PC-3 (cell line): ENCODE measurements at regions not wholly inside any gene's neighbourhood (a gene's known extent, or its start where the extent isn't known, plus 50 kb on each side); places are given as distances from the start of the nearest gene placed in this dataset.

Experiments
- ATAC-seq: fragments of 200-7000 bp; cut with Tn5 transposase; 2 replicates; pipeline ENCODE4 v1.9.1; 2020; ENCODE audit warnings: mild to moderate bottlenecking, moderate library complexity
- BruUV-seq: library from RNA; stranded (reverse); fragments of 400-500 nt; replicated peaks from 2 replicates; lab custom pipeline; 2021; lab: Mats Ljungman, UMichigan
- CTCF ChIA-PET: fragments of 300-600 bp; sonication (Branson Sonifier 250); formaldehyde crosslinking; loops from one replicate; lab custom pipeline; 2022; ENCODE audit warnings: antibody characterized with exemption; lab: Charles Lee
- POLR2A ChIA-PET: fragments of 300-600 bp; sonication (Branson Sonifier 250); formaldehyde crosslinking; loops from one replicate; lab custom pipeline; 2022; ENCODE audit warnings: antibody characterized with exemption; ENCODE audit not compliant: unreplicated experiment; lab: Charles Lee
- DNase-seq: peaks from one replicate; pipeline ENCODE4 v3.0.0-alpha.2; 2015
- H2AFZ ChIP-seq: fragments of 300-600 bp; sonication (generic); 2 replicates; pipeline ENCODE4 v1.6.0; 2016; ENCODE audit warnings: antibody characterized with exemption, low read length
- H3F3A ChIP-seq: fragments of 300-600 bp; sonication (generic); one replicate; pipeline ENCODE4 v1.6.0; 2017; ENCODE audit warnings: antibody characterized with exemption, low read length, control low read depth, mild to moderate bottlenecking; ENCODE audit not compliant: unreplicated experiment
- H3K27ac ChIP-seq: fragments of 300-600 bp; sonication (generic); 2 replicates; pipeline ENCODE4 v1.5.1; 2016; ENCODE audit warnings: mild to moderate bottlenecking, low read length
- H3K27me3 ChIP-seq: fragments of 300-600 bp; sonication (generic); 2 replicates; pipeline ENCODE4 v1.6.1; 2016; ENCODE audit warnings: low read length, mixed read lengths
- H3K36me3 ChIP-seq: fragments of 300-600 bp; sonication (generic); 2 replicates; pipeline ENCODE4 v1.6.1; 2016; ENCODE audit warnings: low read depth, mixed run types, low read length, mixed read lengths
- H3K4me1 ChIP-seq: fragments of 300-600 bp; sonication (generic); 2 replicates; pipeline ENCODE4 v1.5.1; 2016; ENCODE audit warnings: low read length; ENCODE audit not compliant: insufficient read depth
- H3K4me2 ChIP-seq: fragments of 300-600 bp; sonication (generic); 2 replicates; pipeline ENCODE4 v1.6.0; 2016; ENCODE audit warnings: low read length
- H3K4me3 ChIP-seq: fragments of 300-600 bp; sonication (generic); 2 replicates; pipeline ENCODE4 v1.5.1; 2016; ENCODE audit warnings: mild to moderate bottlenecking, low read length, mixed read lengths
- H3K79me2 ChIP-seq: fragments of 300-600 bp; sonication (generic); 2 replicates; pipeline ENCODE4 v1.6.1; 2017; ENCODE audit warnings: low read length, mixed read lengths
- H3K9ac ChIP-seq: fragments of 300-600 bp; sonication (generic); 2 replicates; pipeline ENCODE4 v1.6.0; 2016; ENCODE audit warnings: mild to moderate bottlenecking, low read length
- H3K9me2 ChIP-seq: fragments of 300-600 bp; sonication (generic); replicated peaks from 2 replicates; pipeline ENCODE4 v1.6.1; 2016; ENCODE audit warnings: mixed run types, low read length, mixed read lengths
- H3K9me3 ChIP-seq: fragments of 300-600 bp; sonication (generic); 2 replicates; pipeline ENCODE4 v1.6.1; 2016; ENCODE audit warnings: low read length, mixed read lengths
- H4K20me1 ChIP-seq: fragments of 300-600 bp; sonication (generic); 2 replicates; pipeline ENCODE4 v1.6.1; 2016; ENCODE audit warnings: low read length, mixed read lengths
- EZH2 ChIP-seq: fragments of 300-600 bp; sonication (generic); IDR thresholded peaks from one replicate; pipeline ENCODE4 v1.6.1; 2017; ENCODE audit warnings: antibody characterized with exemption, mild to moderate bottlenecking, low read length; ENCODE audit not compliant: unreplicated experiment
- EZH2phosphoT487 ChIP-seq: fragments of 300-600 bp; sonication (generic); IDR thresholded peaks from 2 replicates; pipeline ENCODE4 v1.6.1; 2018; ENCODE audit warnings: mild to moderate bottlenecking, antibody characterized with exemption, low read length, borderline replicate concordance
- intact Hi-C: fragments of 100-400 bp; cut with micrococcal nuclease; formaldehyde crosslinking; loops from 2 replicates; pipeline ENCODE4 v1.9.0; 2023
- TF ChIP-seq, protein P1 (sequence below): fragments of 300-600 bp; sonication (generic); conservative IDR thresholded peaks from 2 replicates; pipeline ENCODE4 v1.5.1; 2017; ENCODE audit warnings: antibody characterized with exemption, low read depth, mild to moderate bottlenecking, low read length

DNA sequence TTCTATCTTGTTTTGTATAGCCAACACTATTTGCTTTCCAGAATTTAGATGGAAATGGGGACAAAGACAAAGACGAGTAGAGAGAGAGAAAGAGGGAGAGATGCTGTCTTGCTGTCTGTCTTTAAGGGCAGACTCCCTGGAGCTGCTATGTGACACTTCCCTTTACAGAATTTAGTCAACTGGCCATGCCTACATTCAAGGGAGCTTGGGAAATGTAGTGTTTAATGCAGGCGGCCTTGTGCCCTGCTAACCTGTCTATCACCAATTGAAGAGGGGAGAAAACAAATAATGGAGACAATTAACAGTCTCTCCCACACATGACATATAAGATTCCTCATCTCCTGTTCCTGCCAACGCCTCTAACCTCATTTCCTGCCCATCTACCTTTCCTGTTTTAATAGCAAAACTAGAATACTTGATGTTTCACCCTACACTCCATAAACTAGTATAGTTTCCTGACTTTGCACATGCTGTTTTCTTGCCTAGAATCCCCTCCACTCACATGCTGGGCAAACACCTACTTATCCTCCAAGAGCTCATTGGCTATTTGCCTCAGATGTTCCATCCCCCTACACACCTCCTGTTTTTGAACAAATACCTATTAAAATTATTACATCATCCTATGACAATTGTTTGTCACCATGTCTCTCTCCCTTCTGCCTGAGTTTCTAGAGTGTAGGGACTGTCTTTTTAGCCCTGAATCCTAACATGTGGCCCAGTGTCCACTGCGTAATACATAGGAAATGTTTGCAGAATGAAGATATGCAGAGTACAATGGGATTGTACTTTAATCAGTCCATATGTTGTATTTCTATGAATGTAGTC lies 117.2 kb downstream of the SLC25A24 start:
- no TSS peak for BruUV-seq
- CTCF ChIA-PET: no interaction called here
- peak; percentile 92 for ATAC-seq

DNA sequence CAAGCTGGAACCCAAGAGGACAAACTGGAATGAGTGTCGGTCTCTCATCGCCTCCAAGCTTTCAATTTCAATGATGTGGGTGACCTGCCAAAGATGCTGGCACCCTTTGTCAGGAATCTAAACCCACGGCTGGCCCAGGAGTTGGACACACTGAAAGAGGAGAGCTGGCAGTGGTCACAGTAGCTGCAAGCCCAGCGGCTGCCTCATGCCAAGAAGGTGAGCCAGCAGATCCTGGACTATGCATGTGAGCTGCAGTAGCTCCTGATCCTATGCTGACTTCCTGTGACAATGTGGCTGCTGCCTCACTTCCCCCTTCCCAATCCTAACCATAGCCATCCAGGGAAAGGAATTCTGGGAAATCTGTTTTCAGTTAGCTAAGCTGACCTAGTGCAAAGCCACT lies 117.0 kb upstream of the VAV3 start:
- no peak for DNase-seq
- no peak overlapping the region for H3K9ac ChIP-seq
- no peaks in the 10 kb centered on the region for H3K36me3 ChIP-seq
- H3K4me1 ChIP-seq: peaks cover 12% of the 10 kb centered on the region
- TF ChIP-seq EZH2 (no peak), EZH2phosphoT487 (no peak)
- TF ChIP-seq, protein P1, sequence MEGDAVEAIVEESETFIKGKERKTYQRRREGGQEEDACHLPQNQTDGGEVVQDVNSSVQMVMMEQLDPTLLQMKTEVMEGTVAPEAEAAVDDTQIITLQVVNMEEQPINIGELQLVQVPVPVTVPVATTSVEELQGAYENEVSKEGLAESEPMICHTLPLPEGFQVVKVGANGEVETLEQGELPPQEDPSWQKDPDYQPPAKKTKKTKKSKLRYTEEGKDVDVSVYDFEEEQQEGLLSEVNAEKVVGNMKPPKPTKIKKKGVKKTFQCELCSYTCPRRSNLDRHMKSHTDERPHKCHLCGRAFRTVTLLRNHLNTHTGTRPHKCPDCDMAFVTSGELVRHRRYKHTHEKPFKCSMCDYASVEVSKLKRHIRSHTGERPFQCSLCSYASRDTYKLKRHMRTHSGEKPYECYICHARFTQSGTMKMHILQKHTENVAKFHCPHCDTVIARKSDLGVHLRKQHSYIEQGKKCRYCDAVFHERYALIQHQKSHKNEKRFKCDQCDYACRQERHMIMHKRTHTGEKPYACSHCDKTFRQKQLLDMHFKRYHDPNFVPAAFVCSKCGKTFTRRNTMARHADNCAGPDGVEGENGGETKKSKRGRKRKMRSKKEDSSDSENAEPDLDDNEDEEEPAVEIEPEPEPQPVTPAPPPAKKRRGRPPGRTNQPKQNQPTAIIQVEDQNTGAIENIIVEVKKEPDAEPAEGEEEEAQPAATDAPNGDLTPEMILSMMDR: no peak
- CTCF ChIA-PET: no interaction called here
- no peaks in the 10 kb centered on the region for H3K79me2 ChIP-seq
- no peaks in the 10 kb centered on the region for H3K9me3 ChIP-seq
- no peaks in the 10 kb centered on the region for H4K20me1 ChIP-seq
- H3K4me2 ChIP-seq: no peak overlapping the region
- intact Hi-C loops: loop anchor here (5.0 kb wide), 1 partner anchor 35 kb away; no protein-coding TSS in a partner anchor
- no peak for ATAC-seq
- BruUV-seq: no TSS peak
- H3K27ac ChIP-seq: no peak overlapping the region
- no peak overlapping the region for H3K4me3 ChIP-seq
- no peaks in the 10 kb centered on the region for H3F3A ChIP-seq
- H3K27me3 ChIP-seq: no peaks in the 10 kb centered on the region
- POLR2A ChIA-PET: no interaction called here
- no peak overlapping the region for H2AFZ ChIP-seq
- H3K9me2 ChIP-seq: no peaks in the 10 kb centered on the region

More for the DNA sequence above, 117.2 kb downstream of the SLC25A24 start:
- intact Hi-C loops: loop anchor here (5.0 kb wide), 1 partner anchor 36 kb away; no protein-coding TSS in a partner anchor
- 0 out of 2 replicates have a peak overlapping the region, but pooled peaks have one; percentile 5 for H3K4me2 ChIP-seq
- DNase-seq: peak; percentile 41
- 0 out of 2 replicates have a peak overlapping the region, but pooled peaks have one; percentile 2 for H3K27ac ChIP-seq
- TF ChIP-seq EZH2phosphoT487 (no peak), EZH2 (no peak)
- TF ChIP-seq, protein P1: no peak
- H3K4me3 ChIP-seq: no peak overlapping the region
- no peaks in the 10 kb centered on the region for H4K20me1 ChIP-seq
- no peaks in the 10 kb centered on the region for H3K27me3 ChIP-seq
- H3F3A ChIP-seq: no peaks in the 10 kb centered on the region
- peak overlapping the region; percentile 32; the same call in 1 of the 2 replicates for H2AFZ ChIP-seq
- POLR2A ChIA-PET: interaction anchor here (0.6 kb wide), 1 partner anchor 1466 kb away, joined by 3 read pairs; no protein-coding TSS in a partner anchor
- no peak overlapping the region for H3K9ac ChIP-seq
- H3K36me3 ChIP-seq: no peaks in the 10 kb centered on the region
- no peaks in the 10 kb centered on the region for H3K79me2 ChIP-seq
- peaks cover 12% of the 10 kb centered on the region for H3K4me1 ChIP-seq
- no peaks in the 10 kb centered on the region for H3K9me2 ChIP-seq
- no peaks in the 10 kb centered on the region for H3K9me3 ChIP-seq

DNA sequence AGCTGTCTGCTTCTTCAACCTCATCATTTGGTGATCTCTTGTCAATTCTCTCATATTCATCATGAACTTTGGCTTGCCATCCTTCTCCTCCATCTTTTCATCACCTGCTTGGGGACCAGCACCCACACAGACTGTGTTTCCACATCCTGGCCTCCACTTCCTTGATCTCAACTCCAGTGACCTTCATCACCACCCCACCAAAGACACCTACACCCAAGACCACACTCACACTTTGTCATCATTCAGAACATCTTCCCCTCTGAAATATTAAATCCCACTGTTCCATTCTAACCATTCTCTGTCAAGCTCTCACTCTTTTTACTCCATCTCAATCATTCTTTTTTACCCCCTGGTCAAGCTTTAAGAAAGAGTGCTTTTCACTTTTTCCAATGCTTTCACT lies 115.5 kb upstream of the VAV3 start:
- intact Hi-C loops: loop anchor here (5.0 kb wide), 1 partner anchor 33 kb away; no protein-coding TSS in a partner anchor
- Histone ChIP-seq H3K4me1 (peaks cover 12% of the 10 kb centered on the region), H3K9me3 (no peaks in the 10 kb centered on the region), H3F3A (no peaks in the 10 kb centered on the region), H4K20me1 (no peaks in the 10 kb centered on the region), H3K79me2 (no peaks in the 10 kb centered on the region), H3K9ac (no peak overlapping the region), H3K4me3 (no peak overlapping the region), H3K9me2 (no peaks in the 10 kb centered on the region), H3K27me3 (no peaks in the 10 kb centered on the region), H3K4me2 (no peak overlapping the region), H3K36me3 (no peaks in the 10 kb centered on the region), H3K27ac (no peak overlapping the region), H2AFZ (no peak overlapping the region)
- TF ChIP-seq, protein P1: no peak
- no peak for TF ChIP-seq EZH2
- TF ChIP-seq EZH2phosphoT487: no peak
- no peak for DNase-seq
- CTCF ChIA-PET: no interaction called here
- POLR2A ChIA-PET: no interaction called here
- ATAC-seq: no peak
- no TSS peak for BruUV-seq
